Osteocyte (in vitro differentiated cells): ENCODE measurements at regions not wholly inside any gene's neighbourhood (a gene's known extent, or its start where the extent isn't known, plus 50 kb on each side); places are given as distances from the start of the nearest gene placed in this dataset.

Experiments used
- DNase-seq: peaks from one replicate; pipeline ENCODE4 v3.0.0; 2021; ENCODE audit warnings: mixed read lengths; ENCODE audit not compliant: unreplicated experiment; ENCODE audit errors: extremely low spot score
- H3K27ac Mint-ChIP-seq: one replicate; pipeline ENCODE4 v1.8.0; 2021; ENCODE audit warnings: mild to moderate bottlenecking, mixed read lengths; ENCODE audit not compliant: unreplicated experiment
- H3K27me3 Mint-ChIP-seq: one replicate; pipeline ENCODE4 v1.8.0; 2021; ENCODE audit warnings: mixed read lengths; ENCODE audit not compliant: unreplicated experiment
- H3K36me3 Mint-ChIP-seq: one replicate; pipeline ENCODE4 v1.8.0; 2021; ENCODE audit warnings: mixed read lengths; ENCODE audit not compliant: unreplicated experiment
- H3K4me1 Mint-ChIP-seq: one replicate; pipeline ENCODE4 v1.8.0; 2021; ENCODE audit warnings: mixed read lengths; ENCODE audit not compliant: unreplicated experiment
- H3K4me3 Mint-ChIP-seq: one replicate; pipeline ENCODE4 v1.8.0; 2021; ENCODE audit warnings: mild to moderate bottlenecking, moderate library complexity, mixed read lengths; ENCODE audit not compliant: unreplicated experiment
- H3K9me3 Mint-ChIP-seq: one replicate; pipeline ENCODE4 v1.8.0; 2021; ENCODE audit warnings: mixed read lengths; ENCODE audit not compliant: unreplicated experiment
- TF ChIP-seq, protein P1 (sequence below): fragments of 200-600 bp; sonication (generic); IDR thresholded peaks from 2 replicates; pipeline ENCODE4 v1.5.0; 2021; ENCODE audit warnings: antibody characterized with exemption, mild to moderate bottlenecking, moderate library complexity

DNA sequence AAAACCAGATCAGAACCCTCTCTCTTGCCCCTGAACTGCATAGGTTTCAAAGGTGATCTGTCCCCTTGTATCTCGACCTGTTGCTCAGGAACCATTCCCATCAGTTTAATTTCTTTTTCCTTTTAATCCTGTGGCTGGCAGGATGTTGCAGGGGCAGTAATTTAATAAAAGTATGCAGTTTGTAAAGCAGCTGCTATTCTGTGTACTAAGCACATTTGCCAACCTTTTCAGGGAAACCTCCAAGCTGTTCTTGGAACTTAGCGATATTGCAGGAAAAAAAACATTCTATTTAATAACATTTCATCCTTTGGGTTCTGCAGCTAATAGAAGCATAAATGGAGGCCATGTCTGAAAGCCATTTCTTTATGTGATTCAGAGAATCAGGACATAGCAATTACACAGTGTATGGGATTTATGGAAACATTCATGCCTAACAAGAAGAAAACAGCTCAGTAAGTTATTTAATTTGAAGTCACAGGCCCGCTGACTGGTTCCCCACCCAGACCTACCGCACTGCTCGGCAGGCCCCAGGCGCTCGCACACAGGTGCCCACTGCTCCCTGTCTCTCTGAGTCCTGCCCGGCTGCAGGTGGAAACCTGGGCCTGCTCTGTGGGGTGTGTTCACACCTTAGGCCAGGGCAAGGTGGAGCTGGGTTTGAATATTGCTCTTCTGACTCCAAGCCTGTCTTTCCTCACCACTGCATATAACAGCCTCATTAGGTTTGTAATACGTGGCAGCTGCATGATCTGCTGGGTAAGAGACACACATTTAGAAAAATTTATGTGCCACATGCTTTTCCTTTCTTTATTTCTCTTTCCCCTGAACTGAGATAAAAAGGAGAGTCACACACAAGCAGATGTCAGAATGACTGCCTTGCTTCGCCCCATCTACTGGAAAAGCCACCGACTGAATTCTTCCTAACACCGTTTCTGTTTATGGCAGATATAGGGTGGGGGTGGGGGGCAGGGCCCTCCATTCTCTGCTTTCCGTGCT lies 119.7 kb downstream of the SLC25A47 start:
- Mint-ChIP-seq H3K27ac (no peak overlapping the region), H3K27me3 (no peaks in the 10 kb centered on the region), H3K36me3 (no peaks in the 10 kb centered on the region), H3K4me3 (no peak overlapping the region), H3K9me3 (no peaks in the 10 kb centered on the region), H3K4me1 (peaks cover 54% of the 10 kb centered on the region)
- TF ChIP-seq, protein P1, sequence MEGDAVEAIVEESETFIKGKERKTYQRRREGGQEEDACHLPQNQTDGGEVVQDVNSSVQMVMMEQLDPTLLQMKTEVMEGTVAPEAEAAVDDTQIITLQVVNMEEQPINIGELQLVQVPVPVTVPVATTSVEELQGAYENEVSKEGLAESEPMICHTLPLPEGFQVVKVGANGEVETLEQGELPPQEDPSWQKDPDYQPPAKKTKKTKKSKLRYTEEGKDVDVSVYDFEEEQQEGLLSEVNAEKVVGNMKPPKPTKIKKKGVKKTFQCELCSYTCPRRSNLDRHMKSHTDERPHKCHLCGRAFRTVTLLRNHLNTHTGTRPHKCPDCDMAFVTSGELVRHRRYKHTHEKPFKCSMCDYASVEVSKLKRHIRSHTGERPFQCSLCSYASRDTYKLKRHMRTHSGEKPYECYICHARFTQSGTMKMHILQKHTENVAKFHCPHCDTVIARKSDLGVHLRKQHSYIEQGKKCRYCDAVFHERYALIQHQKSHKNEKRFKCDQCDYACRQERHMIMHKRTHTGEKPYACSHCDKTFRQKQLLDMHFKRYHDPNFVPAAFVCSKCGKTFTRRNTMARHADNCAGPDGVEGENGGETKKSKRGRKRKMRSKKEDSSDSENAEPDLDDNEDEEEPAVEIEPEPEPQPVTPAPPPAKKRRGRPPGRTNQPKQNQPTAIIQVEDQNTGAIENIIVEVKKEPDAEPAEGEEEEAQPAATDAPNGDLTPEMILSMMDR, result no peak
- no peak for DNase-seq

DNA sequence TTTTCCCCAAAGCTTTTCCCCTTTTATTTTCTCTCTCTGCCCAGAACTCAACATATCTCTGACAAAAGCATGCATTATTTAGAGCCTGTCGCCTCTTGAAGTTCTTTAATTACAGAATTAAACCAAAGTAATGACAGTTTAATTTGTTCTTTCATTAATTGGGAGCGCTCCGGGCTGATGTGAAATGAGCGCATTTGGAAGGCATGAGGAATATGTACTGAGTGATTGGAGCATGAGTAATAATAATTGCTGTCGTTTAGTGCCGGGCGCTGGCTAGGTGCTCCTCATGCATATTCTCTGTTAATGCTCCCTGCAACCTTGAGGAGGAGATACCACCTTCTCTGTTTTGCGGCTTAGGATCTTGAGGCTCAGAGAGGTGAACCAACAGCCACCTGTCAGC lies 120.5 kb downstream of the SLC25A47 start:
- H3K27me3 Mint-ChIP-seq, result no peaks in the 10 kb centered on the region

DNA sequence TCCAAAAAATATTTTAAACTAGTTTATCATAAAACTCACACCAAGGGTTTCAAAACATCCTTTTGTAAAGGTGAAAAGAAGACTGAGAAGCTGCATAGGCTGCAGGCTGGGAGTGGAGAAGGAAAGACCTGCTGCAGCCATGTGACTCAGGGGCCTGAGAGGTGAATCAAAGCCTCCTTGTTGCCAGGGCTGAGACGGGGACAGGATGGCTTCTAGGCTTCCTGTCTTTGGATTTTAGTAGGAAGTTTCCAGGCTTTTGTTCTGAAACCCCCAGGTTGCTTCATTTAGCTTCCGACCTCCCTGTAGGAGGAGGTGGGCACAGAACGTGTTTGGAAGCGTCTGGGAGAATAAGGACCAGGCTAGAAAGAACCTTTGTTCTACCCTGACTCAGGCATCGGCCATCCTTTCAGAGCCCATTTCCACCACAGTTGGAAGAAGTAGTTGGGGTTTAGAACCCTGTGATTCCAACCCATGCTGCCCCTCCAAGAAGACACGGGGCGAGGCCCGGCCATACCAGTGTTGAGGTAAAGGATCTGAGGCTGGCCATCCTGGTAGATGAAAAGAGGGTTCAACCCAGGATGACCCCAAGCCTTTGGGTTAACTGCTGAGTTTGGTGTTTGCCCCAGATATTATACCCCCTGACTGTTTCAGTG lies 122.4 kb downstream of the SLC25A47 start:
- H3K27me3 Mint-ChIP-seq, result no peaks in the 10 kb centered on the region
- TF ChIP-seq, protein P1, result no peak
- peaks cover 38% of the 10 kb centered on the region for H3K4me1 Mint-ChIP-seq
- no peaks in the 10 kb centered on the region for H3K9me3 Mint-ChIP-seq
- peak; percentile 34 for DNase-seq
- H3K4me3 Mint-ChIP-seq, result no peak overlapping the region
- no peak overlapping the region for H3K27ac Mint-ChIP-seq
- peaks cover 4% of the 10 kb centered on the region for H3K36me3 Mint-ChIP-seq

More for the DNA sequence above, 120.5 kb downstream of the SLC25A47 start:
- H3K27ac Mint-ChIP-seq, result no peak overlapping the region
- no peaks in the 10 kb centered on the region for H3K9me3 Mint-ChIP-seq
- H3K4me3 Mint-ChIP-seq, result no peak overlapping the region
- TF ChIP-seq, protein P1, result no peak
- H3K4me1 Mint-ChIP-seq, result peaks cover 54% of the 10 kb centered on the region
- no peaks in the 10 kb centered on the region for H3K36me3 Mint-ChIP-seq
- no peak for DNase-seq

DNA sequence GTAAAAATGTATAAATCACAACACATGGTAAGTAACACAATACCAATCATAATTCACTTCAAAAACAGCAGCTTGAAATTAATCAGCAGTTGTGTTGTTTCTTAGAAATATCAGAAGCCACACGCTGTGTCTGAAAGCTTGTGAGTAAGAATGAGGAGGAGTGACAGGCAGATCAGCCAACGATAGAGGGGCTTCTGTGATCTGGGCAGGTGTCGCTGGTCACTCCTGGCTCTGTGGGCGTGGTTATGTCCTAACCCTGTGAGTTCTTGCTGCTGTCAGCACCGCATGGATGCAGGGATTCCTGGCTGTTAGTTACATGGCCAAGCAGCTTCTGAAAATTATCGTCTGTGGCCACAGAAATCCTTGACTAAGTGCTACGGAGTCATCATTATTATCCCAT lies 123.4 kb downstream of the SLC25A47 start:
- TF ChIP-seq, protein P1, result no peak
- Mint-ChIP-seq H3K27ac (no peak overlapping the region), H3K4me3 (no peak overlapping the region), H3K36me3 (peaks cover 4% of the 10 kb centered on the region), H3K4me1 (peaks cover 30% of the 10 kb centered on the region), H3K27me3 (no peaks in the 10 kb centered on the region), H3K9me3 (no peaks in the 10 kb centered on the region)
- DNase-seq, result peak; percentile 48

DNA sequence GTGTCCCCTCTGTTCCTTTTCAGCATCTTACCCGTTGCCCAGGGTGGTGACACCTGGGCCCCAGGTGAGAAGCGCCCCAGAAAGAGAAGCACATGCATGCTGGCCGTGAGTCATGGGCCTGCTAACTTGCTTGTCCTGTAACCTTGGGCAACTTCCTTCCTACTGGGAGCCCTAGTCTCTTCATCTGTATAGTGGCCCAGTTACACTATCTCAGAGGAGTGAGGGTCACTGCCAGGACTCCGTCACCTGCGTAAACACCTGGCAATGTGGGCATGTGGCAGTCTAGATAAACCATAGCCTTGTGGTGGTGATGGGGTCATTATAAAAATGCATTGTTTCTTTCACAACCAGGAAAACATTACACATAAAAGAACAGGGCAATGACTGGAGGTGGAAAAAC lies 125.2 kb downstream of the SLC25A47 start:
- Mint-ChIP-seq H3K9me3 (no peaks in the 10 kb centered on the region), H3K27ac (no peak overlapping the region), H3K27me3 (no peaks in the 10 kb centered on the region), H3K4me3 (no peak overlapping the region), H3K4me1 (peaks cover 13% of the 10 kb centered on the region), H3K36me3 (peaks cover 4% of the 10 kb centered on the region)
- peak; percentile 56 for DNase-seq
- TF ChIP-seq, protein P1, result no peak
